Suprapubic skin (tissue), 3 donors: ENCODE measurements at regions not wholly inside any gene's neighbourhood (a gene's known extent, or its start where the extent isn't known, plus 50 kb on each side); places are given as distances from the start of the nearest gene placed in this dataset.

Source experiments
- CTCF ChIP-seq, 2 donors: fragments of 200-600 bp in 1 of 2; fragments of 450-650 bp in 1 of 2; sonication (generic) in 1 of 2; IDR thresholded peaks; one replicate each; pipeline ENCODE4 v1.5.1; 2016 to 2019; ENCODE audit warnings: antibody characterized with exemption in 2 of 2, mild to moderate bottlenecking in 1 of 2, moderate library complexity in 1 of 2
- EP300 ChIP-seq: sonication (generic); formaldehyde crosslinking; IDR thresholded peaks from one replicate; pipeline ENCODE4 v1.6.1; 2017; ENCODE audit warnings: antibody characterized with exemption
- POLR2A ChIP-seq, 2 donors: fragments of 450-650 bp; IDR thresholded peaks; one replicate each; pipeline ENCODE4 v1.6.1; 2017; ENCODE audit warnings: antibody characterized with exemption in 2 of 2, mild to moderate bottlenecking in 2 of 2, moderate library complexity in 2 of 2

DNA sequence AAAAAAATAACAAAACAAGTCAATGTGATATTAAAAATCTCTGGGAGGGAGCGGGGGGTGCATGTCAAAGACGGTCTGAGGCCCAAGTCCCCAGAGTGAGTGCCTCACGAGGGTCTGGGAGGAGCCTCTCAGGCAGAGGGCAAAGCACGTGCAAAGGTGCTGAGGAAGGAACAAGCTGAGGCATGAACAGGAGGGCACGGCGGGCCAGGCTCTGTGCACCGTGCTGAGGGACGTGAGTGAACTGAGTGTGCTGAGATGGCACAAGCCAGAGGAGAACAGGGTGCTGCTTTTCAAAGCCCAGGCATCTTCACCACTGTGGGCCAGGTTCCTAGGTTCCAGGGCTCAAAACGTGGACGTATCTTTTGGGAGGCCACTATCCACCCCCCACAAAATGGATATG is 142.1 kb upstream of the PHACTR3 start:
- no peak for TF ChIP-seq CTCF (IDR thresholded peaks at IDR 0.05)
- no peak for TF ChIP-seq EP300
- TF ChIP-seq POLR2A (IDR thresholded peaks at IDR 0.05): no peak
